Tibial artery (tissue), 4 donors: ENCODE measurements at regions not wholly inside any gene's neighbourhood (a gene's known extent, or its start where the extent isn't known, plus 50 kb on each side); places are given as distances from the start of the nearest gene placed in this dataset.
"Not testable (repeated sequence)": the region's sequence is repeated elsewhere in the genome, so short reads cannot be mapped to it uniquely, and the experiment has no call there.

ENCODE experiments used
- DNase-seq, 2 donors: peaks; one replicate each; pipeline ENCODE4 v3.0.0-alpha.2; 2019
- H3K27ac ChIP-seq, 2 donors: fragments of 200-600 bp; sonication (generic) in 1 of 2; 1 replicate in 1 of 2; 2 replicates in 1 of 2; pipeline ENCODE4 v1.5.1; 2018 to 2019; ENCODE audit warnings: mild to moderate bottlenecking in 1 of 2
- H3K27me3 ChIP-seq, 2 donors: fragments of 200-600 bp; sonication (generic) in 1 of 2; one replicate each; pipeline versions ENCODE4 v1.5.1 to v1.6.0; 2016 to 2019
- H3K36me3 ChIP-seq, 3 donors: fragments of 200-600 bp; sonication (generic) in 2 of 3; one replicate each; pipeline ENCODE4 v1.5.1; 2016 to 2019; ENCODE audit warnings: mild to moderate bottlenecking in 2 of 3
- H3K4me1 ChIP-seq, 4 donors: fragments of 200-600 bp; sonication (generic) in 2 of 4; 1 replicate in 3 of 4; 2 replicates in 1 of 4; pipeline ENCODE4 v1.5.1; 2016 to 2019
- H3K4me3 ChIP-seq, 2 donors: fragments of 200-600 bp; sonication (generic) in 1 of 2; 1 replicate in 1 of 2; 2 replicates in 1 of 2; pipeline ENCODE4 v1.5.1; 2018 to 2019; ENCODE audit warnings: mild to moderate bottlenecking in 2 of 2
- H3K9me3 ChIP-seq, 3 donors: fragments of 200-600 bp; sonication (generic) in 1 of 3; one replicate each; pipeline ENCODE4 v1.5.1; 2016 to 2019
- intact Hi-C: fragments of 100-400 bp; cut with DNase I; formaldehyde crosslinking; loops from one replicate; pipeline ENCODE4 v1.15.0; 2023; ENCODE audit warnings: low total_unique reads
- TF ChIP-seq, protein P1 (sequence below), 2 experiments: fragments of 200-600 bp in 1 of 2; fragments of 450-650 bp in 1 of 2; IDR thresholded peaks; one replicate each; pipeline ENCODE4 v1.5.1; 2017 to 2019; ENCODE audit warnings: antibody characterized with exemption in 2 of 2, mild to moderate bottlenecking in 1 of 2, moderate library complexity in 1 of 2

DNA sequence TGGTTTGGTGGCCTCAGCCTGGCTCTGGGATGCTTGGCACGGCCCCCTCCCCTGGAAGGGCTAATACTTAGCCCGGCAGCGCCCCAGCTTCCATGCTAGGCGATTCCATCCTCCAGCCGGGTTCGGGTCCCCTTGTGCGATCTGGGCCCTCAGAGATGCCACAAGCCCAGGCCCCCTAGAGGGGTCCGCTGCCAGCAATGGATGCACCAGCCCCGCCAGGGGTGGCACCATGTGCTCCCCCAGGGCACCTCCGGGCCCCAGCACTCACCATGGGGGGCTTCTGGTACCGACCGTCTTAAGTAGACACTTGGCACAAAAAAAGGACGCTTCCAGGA lies 125.7 kb upstream of the KCTD7 start:
- TF ChIP-seq, protein P1, sequence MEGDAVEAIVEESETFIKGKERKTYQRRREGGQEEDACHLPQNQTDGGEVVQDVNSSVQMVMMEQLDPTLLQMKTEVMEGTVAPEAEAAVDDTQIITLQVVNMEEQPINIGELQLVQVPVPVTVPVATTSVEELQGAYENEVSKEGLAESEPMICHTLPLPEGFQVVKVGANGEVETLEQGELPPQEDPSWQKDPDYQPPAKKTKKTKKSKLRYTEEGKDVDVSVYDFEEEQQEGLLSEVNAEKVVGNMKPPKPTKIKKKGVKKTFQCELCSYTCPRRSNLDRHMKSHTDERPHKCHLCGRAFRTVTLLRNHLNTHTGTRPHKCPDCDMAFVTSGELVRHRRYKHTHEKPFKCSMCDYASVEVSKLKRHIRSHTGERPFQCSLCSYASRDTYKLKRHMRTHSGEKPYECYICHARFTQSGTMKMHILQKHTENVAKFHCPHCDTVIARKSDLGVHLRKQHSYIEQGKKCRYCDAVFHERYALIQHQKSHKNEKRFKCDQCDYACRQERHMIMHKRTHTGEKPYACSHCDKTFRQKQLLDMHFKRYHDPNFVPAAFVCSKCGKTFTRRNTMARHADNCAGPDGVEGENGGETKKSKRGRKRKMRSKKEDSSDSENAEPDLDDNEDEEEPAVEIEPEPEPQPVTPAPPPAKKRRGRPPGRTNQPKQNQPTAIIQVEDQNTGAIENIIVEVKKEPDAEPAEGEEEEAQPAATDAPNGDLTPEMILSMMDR (IDR thresholded peaks at IDR 0.05): no peak
- intact Hi-C loops: no loop called here
- peaks cover 0 to 9% (median 5%) of the 10 kb centered on the region in 4 donors for H3K4me1 ChIP-seq

DNA sequence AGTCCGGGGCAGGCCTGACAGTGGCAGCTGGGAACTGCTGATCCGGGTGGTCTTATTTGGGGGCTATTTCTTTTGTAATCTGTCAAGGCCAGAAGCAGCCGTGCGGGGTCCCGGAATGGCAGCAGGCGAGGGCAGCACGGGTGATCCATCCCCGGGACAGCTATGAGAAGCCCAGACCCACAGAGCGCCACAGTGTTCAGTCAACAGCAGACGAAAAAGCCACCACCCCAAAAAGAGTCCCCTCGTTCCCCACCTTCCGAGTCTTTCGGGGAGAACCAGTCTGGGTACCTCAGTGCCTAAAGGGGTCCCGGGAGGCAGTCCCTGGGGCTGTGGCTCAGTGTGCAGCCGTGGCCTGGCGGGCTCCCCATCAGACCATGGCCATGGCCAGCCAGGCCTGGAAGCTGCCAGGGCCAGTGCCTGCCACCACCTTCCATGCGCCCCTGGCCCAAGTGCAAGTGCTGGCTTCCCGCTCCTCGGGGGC lies 125.1 kb upstream of the KCTD7 start:
- TF ChIP-seq, protein P1 (IDR thresholded peaks at IDR 0.05): no peak
- Histone ChIP-seq H3K4me1 (peaks cover 0 to 9% (median 5%) of the 10 kb centered on the region in 4 donors), H3K4me3 (no peak overlapping the region), H3K27me3 (peaks cover 0 to 24% of the 10 kb centered on the region in 2 donors), H3K27ac (no peak overlapping the region), H3K9me3 (no peaks in the 10 kb centered on the region), H3K36me3 (no peaks in the 10 kb centered on the region)
- DNase-seq: peak in 1 of 2 donors; percentile 54
- intact Hi-C loops: no loop called here

More for the DNA sequence above, 125.7 kb upstream of the KCTD7 start:
- Histone ChIP-seq H3K27me3 (peaks cover 0 to 24% of the 10 kb centered on the region in 2 donors), H3K27ac (no peak overlapping the region), H3K4me3 (no peak overlapping the region), H3K36me3 (no peaks in the 10 kb centered on the region), H3K9me3 (no peaks in the 10 kb centered on the region)
- DNase-seq: peak in 1 of 2 donors; percentile 51

DNA sequence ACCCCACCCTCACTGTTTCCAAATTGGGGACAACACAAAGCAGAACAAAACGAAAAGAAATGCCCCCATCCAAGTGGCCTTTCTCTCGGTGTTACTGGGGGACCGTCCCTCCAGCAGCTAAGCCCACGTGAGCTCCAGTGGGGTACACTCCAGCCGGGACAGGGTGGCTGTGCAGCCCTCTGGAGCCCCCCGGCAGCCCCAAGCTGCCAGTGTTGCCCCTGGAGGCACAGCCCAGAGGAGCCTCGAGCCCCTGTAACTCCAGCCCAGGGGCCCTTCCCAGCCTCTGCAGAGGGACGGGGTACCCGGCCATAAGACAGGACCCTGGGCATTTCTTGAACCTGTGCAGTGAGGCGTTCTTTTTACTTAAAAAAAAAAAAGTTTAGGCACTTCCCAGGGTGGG lies 124.5 kb upstream of the KCTD7 start:
- H3K27ac ChIP-seq: no peak overlapping the region
- TF ChIP-seq, protein P1 (IDR thresholded peaks at IDR 0.05): no peak
- DNase-seq: no peak
- H3K9me3 ChIP-seq: no peaks in the 10 kb centered on the region
- intact Hi-C loops: no loop called here
- H3K27me3 ChIP-seq: peaks cover 0 to 24% of the 10 kb centered on the region in 2 donors
- peaks cover 0 to 9% (median 5%) of the 10 kb centered on the region in 4 donors for H3K4me1 ChIP-seq
- H3K36me3 ChIP-seq: no peaks in the 10 kb centered on the region
- no peak overlapping the region for H3K4me3 ChIP-seq

GRCh38 chr7:66505009-66505408 lies 123.7 kb upstream of the KCTD7 start:
- intact Hi-C loops: no loop called here

GRCh38 chr7:66505531-66506451 lies 122.9 kb upstream of the KCTD7 start:
- TF ChIP-seq, protein P1 (IDR thresholded peaks at IDR 0.05): no peak
- H3K27me3 ChIP-seq: peaks cover 0 to 24% of the 10 kb centered on the region in 2 donors
- intact Hi-C loops: no loop called here
- H3K4me3 ChIP-seq: peak overlapping the region; percentile 29 to 38
- H3K27ac ChIP-seq: no peak overlapping the region
- no peaks in the 10 kb centered on the region for H3K36me3 ChIP-seq
- H3K9me3 ChIP-seq: no peaks in the 10 kb centered on the region
- DNase-seq: peak in 1 of 2 donors; percentile 20
- peaks cover 0 to 9% (median 5%) of the 10 kb centered on the region in 4 donors for H3K4me1 ChIP-seq

More at GRCh38 chr7:66505009-66505408, 123.7 kb upstream of the KCTD7 start:
- no peak overlapping the region for H3K27ac ChIP-seq
- TF ChIP-seq, protein P1 (IDR thresholded peaks at IDR 0.05): no peak
- no peaks in the 10 kb centered on the region for H3K36me3 ChIP-seq
- no peak overlapping the region for H3K4me3 ChIP-seq
- peaks cover 0 to 24% of the 10 kb centered on the region in 2 donors for H3K27me3 ChIP-seq
- H3K4me1 ChIP-seq: peaks cover 0 to 9% (median 5%) of the 10 kb centered on the region in 4 donors
- no peaks in the 10 kb centered on the region for H3K9me3 ChIP-seq
- DNase-seq: no peak

DNA sequence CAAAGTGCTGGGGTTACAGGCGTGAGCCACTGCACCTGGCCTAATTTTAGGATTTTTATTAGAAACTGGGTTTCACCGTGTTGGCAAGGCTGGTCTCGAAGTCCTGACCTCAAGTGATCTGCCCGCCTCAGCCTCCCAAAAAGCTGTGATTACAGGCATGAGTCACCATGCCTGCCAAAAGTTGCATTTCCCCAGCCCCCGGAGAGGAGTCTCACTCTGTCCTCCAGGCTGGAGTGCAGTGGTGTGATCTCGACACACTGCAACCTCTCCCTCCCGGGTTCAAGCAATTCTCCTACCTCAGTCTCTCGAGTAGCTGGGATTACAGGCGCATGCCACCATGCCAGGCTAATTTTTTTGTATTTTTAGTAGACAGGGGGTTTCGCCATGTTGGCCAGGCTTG lies 122.0 kb upstream of the KCTD7 start:
- H3K4me1 ChIP-seq, DNase-seq, H3K4me3 ChIP-seq, H3K27ac ChIP-seq, H3K36me3 ChIP-seq, intact Hi-C loops, H3K9me3 ChIP-seq: not testable (repeated sequence)
- peaks cover 0 to 24% of the 10 kb centered on the region in 2 donors for H3K27me3 ChIP-seq
